HG03342 (cell line): ENCODE measurements at regions not wholly inside any gene's neighbourhood (a gene's known extent, or its start where the extent isn't known, plus 50 kb on each side); places are given as distances from the start of the nearest gene placed in this dataset.
"Not testable (repeated sequence)": the region's sequence is repeated elsewhere in the genome, so short reads cannot be mapped to it uniquely, and the experiment has no call there.

Experiments used
- ATAC-seq: cut with Tn5 transposase; IDR thresholded peaks from one replicate; pipeline ENCODE4 v1.9.1; 2021; ENCODE audit warnings: mild to moderate bottlenecking, moderate library complexity; ENCODE audit not compliant: unreplicated experiment

GRCh38 chr3:17915341-17915740 is 172.9 kb upstream of the TBC1D5 start:
- no peak for ATAC-seq

DNA sequence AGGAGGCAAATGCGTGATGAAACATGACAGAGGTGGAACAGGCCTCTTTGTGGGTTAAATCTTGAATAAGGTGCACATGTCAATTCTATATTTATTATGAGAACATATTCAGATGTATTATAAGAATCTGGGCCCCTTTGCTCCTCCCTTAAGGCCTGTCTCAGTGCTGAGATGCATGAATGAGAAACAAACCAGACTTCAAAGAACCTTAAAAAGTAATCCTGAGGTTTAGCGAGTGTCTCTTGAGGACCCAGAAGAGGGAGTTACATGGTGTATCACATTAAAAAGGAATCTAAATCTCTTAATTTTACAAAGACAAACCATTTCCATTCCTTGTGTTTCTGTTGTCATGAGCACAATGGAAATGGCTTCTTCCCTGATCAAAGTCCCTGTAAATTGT is 170.9 kb upstream of the TBC1D5 start:
- ATAC-seq, result no peak

GRCh38 chr3:17911986-17912760 is 169.7 kb upstream of the TBC1D5 start:
- no peak for ATAC-seq

DNA sequence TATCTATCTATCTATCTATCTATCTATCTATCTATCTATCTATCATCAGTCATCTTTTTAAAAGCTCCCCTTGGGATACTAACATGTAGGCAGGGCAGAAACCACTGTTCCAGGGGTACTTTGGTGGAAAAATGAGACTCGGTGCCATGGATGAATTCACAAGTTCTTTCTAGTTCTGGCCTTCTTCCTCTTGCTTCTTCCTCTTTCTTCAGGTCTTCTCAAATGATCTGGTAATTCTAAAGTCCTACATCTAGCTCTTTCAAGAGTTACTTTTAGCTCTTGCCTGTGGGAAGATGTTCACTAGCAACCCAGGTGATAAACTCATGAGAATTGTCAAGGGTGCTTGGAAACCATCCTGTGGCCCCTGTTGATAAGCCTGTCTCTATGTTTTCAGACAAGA is 168.5 kb upstream of the TBC1D5 start:
- ATAC-seq, result no peak

DNA sequence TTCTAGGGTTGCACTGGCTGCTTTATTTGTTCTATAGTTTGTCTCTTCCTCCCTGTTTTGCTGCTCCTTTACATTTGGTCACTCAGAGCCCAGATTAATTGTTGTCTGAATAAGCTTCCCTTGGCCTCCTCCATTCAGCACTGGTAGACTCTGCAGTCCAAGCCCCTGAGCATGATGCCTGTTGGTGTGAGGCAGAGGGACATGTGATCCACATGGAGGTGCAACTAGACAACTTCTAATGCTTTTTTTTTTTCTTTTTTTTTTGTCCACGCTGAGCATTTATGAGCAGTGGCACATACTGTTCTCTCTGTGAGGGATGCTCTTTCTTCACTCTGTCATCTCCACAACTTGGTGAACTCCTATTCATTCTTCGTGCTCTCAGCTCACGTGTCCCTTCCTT is 167.3 kb upstream of the TBC1D5 start:
- ATAC-seq, result no peak

DNA sequence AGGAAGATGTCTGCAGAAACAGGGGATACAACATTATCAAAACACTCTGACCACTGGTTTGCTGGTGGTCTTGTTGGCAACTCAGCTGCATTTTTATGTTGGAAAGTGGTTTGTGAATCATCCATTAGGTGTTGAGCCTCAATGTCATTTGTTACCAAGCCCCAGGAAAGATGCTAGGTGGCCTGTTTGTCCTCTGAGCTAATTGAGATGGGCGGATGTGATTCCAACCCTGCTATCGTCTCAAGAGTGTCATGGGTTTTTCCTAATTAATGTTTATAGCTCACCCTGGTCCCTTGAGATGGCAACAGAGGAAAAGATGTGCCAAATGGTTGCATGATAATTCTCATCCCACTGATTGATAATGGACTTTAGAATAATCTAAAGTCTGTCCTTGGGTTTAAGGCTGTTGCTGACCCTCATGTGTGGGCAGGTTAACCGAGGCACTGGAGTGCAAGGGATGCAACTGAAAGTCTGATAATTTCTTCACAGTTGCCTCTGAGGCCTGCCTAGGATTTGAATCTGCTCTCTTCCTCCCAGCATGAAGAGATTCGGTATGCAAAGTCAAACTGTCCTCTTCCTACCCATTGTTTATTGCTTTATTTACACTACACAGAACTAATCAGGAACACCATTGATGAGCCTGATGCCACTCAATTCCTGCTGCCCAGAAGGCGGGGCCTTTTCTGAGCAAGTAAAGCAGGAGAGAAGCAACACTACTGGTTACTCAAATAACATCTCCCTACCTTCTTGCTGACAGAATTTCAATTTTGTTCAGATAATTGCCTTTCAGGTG is 166.2 kb upstream of the TBC1D5 start:
- no peak for ATAC-seq

GRCh38 chr3:17905996-17906395 is 163.6 kb upstream of the TBC1D5 start:
- no peak for ATAC-seq

GRCh38 chr3:17901893-17902292 is 159.5 kb upstream of the TBC1D5 start:
- peak; percentile 96 for ATAC-seq

- peak; percentile 84 for ATAC-seq
Measured at GRCh38 chr3:17894434-17895060, 152.1 kb upstream of the TBC1D5 start.

DNA sequence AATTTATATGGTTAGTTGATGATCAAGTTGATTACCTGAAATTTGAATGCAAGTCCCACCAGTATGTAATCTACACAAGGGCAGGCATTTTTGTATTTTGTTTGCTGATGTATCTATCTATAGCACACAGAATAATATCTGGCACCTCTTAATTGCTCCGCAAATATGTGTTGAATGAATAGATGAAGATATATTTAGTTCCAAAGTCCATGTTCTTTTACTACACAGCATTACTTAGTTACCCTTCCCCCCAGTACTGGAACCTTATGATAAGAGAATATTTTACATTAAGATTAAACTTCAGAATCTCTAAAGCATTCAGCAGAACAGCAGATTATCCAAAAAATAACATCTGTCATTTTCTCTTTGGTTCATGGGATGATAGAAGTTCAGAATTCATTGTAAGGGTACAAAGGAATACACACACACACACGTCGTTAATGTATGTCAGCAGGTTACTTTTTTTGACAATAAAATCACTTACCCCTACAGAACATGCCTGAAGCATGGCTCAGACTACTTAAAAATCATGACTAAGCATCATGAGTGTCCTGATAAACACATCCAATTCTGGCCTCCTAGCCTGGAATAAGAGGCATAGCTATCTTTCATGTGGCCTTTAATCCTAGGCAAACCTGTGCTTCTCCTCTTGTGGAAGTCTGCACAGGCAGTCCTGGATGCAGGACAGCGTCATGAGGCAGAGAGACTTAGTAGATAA is 148.9 kb upstream of the TBC1D5 start:
- no peak for ATAC-seq

DNA sequence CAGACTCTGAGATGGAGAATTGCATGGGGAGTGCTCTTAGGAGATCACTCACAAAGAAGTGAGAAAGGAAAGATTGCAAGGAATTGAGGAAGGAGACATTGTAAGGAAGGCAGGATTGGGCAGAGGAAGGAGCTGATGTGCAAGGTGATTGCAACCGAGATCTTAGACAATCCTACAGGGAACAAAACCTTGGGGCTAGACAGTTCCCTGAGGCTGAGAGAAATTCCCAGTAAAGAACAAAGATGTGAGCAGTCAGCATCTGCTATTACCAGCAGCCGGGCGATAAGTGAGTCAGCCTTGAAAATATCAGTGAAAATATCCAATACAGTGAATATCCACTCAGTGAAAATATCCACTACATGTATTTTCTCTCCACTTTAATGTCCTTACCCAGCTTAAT is 143.6 kb upstream of the TBC1D5 start:
- no peak for ATAC-seq

- ATAC-seq, result no peak
Measured at GRCh38 chr3:17882981-17883380, 140.6 kb upstream of the TBC1D5 start.

- ATAC-seq, result no peak
Measured at GRCh38 chr3:17877299-17877698, 134.9 kb upstream of the TBC1D5 start.

DNA sequence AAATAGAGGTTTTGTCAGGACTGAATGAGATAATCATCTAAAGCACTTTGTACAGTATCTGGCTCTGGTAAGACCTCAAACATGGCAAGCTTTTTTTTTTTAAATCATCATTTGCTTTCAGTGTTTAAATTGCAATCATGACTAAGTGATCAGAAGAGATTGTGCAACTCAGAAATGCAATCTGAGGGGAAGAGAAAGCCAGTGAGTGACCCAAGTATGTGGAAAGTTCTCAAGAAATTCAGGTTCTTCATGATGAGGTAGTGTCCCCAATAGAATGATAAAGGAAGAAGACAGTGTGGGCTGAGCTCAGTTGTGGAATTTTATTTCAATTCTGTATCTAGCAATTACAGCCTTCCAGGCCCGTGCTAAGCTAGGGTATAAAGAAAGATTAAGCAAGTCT is 132.2 kb upstream of the TBC1D5 start:
- ATAC-seq, result no peak

DNA sequence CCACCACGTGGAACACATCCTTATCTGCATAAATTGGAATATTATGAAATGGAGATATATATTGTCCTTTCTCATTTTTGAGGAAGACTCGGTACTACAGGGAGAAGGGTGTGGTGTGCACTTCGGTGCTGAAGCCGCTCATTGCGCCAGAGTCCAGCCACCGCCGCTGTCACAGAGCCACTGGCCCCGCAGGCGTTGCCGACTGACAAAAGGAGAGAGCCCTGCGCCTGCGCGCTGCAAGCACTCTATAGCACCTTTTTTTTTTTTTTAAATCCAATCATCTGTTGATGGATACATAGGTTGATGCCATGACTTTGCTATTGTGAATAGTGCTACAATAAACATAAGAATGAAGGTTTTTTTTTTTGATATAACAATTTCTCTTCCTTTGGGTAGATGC is 130.0 kb upstream of the TBC1D5 start:
- no peak for ATAC-seq

DNA sequence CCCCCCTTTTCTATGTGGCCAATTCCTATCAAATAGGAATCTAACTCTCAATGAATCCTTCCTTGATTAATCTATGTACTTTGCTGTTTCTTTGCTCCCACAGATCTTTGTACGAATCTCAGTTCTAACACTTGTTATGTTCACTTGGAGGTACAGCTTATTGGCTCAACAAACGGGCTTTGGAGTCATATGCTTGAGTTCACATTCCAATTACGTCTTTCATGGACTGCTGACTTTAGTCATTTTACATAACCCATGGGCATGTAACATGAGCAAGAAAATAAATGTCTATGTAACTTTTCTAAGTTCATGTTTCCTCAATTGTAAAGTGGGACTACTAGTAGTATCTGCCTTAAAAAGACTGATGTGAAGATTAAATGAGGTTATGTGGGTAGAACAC is 123.2 kb upstream of the TBC1D5 start:
- no peak for ATAC-seq

GRCh38 chr3:17861476-17861875 is 119.0 kb upstream of the TBC1D5 start:
- no peak for ATAC-seq

- ATAC-seq, result not testable (repeated sequence)
Measured at GRCh38 chr3:17860840-17861471, 118.5 kb upstream of the TBC1D5 start.

- ATAC-seq, result no peak
Measured at GRCh38 chr3:17852217-17852616, 109.8 kb upstream of the TBC1D5 start.

DNA sequence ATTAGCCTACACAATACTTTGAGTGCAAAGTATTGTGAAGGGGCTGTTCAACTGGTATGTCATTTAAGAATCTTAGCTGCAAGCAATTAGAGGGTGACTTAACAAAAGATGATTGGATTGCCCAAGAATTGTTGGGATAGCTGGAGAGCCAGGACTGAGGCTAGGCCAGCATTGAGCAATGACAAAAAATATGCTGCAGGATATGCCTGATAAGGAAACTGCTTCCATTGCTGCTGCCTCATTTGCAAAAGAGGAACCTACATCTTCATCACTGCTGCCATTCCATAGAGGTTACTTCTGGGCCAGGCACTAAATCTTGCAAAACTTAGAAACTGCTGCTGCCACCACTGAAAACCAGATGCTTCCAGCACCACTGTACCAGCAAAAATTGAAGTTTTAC is 108.0 kb upstream of the TBC1D5 start:
- ATAC-seq, result no peak

DNA sequence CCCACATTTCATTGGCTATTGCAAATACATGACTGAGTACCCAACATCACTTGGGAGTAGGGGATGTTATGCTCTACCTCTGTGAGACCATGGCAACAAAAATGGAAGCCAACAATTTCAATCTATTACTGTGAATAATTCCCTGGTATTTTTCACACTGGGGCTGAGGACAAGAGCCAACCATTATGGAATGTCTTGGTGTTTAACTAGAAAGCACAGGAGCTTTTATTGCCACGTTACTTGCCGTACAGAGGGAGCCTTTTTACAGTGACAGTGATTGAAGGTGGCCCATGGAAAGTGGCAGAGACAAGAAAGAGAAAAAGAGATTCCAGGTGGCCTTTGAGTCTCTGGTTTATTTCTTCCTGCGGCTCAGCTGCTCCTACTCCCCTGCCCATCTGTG is 105.7 kb upstream of the TBC1D5 start:
- no peak for ATAC-seq
